ENCODE measurements at regions not wholly inside any gene's neighbourhood (a gene's known extent, or its start where the extent isn't known, plus 50 kb on each side); places are given as distances from the start of the nearest gene placed in this dataset.

GRCh38 chr10:4586776-4587175 lies 239.2 kb upstream of the AKR1E2 start:
- Histone ChIP-seq H3K27ac (no peak overlapping the region), H3K27me3 (replicated peaks) (no peaks in the 10 kb centered on the region), H3K9me3 (replicated peaks) (no peaks in the 10 kb centered on the region), H3K36me3 (no peaks in the 10 kb centered on the region), H3K4me1 (replicated peaks) (no peaks in the 10 kb centered on the region), H3K4me3 (no peak overlapping the region)
- DNase-seq (ENCODE audit: low read depth in 1 of 2, low spot score in 2 of 2): no peak

DNA sequence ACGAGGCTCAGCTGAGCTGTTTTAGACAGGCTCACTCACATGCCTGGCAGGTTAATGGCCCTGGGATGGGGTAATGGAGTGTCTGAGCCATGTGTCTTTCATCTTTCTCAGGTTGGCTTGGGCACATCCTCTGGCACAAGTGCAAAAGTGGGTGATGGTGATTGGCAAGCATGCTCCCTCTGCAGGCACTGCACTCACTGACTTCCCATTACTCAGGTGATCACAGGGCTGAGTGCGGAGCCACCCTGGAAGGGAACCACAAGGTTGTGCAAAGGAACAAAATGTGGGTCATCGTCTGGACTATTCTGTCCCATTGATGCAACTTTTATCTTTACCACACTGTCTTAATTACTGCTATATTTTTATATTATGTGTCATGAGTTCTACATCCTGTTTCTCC lies 244.1 kb upstream of the AKR1E2 start:
- Histone ChIP-seq H3K36me3 (no peaks in the 10 kb centered on the region), H3K27me3 (replicated peaks) (no peaks in the 10 kb centered on the region), H3K9me3 (replicated peaks) (no peaks in the 10 kb centered on the region), H3K27ac (no peak overlapping the region), H3K4me3 (no peak overlapping the region), H3K4me1 (replicated peaks) (no peaks in the 10 kb centered on the region)
- no peak for DNase-seq (ENCODE audit: low read depth in 1 of 2, low spot score in 2 of 2)

- no peaks in the 10 kb centered on the region for H3K4me1 ChIP-seq (replicated peaks)
Measured at GRCh38 chr10:4579844-4580243, 246.2 kb upstream of the AKR1E2 start.

DNA sequence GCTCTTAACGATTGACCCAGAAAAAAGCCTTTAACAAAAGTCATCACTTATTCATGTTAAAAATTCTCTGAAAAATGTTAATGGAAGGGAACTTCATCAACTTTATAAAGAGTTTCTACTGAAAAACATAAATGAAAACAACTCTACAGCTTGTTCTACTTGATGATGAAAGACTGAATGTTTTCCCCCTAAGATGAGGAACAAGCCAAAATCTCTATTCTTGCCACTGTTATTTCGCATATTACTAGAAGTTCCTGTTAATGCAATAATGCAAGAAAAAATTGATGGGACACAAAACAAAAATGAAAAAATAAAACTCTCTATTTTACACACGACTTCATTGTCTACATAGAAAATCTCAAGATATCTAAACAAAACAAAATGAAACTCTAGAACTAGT lies 249.8 kb upstream of the AKR1E2 start:
- no peaks in the 10 kb centered on the region for H3K9me3 ChIP-seq (replicated peaks)
- H3K4me3 ChIP-seq: no peak overlapping the region
- DNase-seq (ENCODE audit: low read depth in 1 of 2, low spot score in 2 of 2): no peak
- H3K27me3 ChIP-seq (replicated peaks): no peaks in the 10 kb centered on the region
- no peak overlapping the region for H3K27ac ChIP-seq
- H3K36me3 ChIP-seq: no peaks in the 10 kb centered on the region
- no peaks in the 10 kb centered on the region for H3K4me1 ChIP-seq (replicated peaks)

More at GRCh38 chr10:4579844-4580243, 246.2 kb upstream of the AKR1E2 start:
- no peaks in the 10 kb centered on the region for H3K36me3 ChIP-seq
- H3K9me3 ChIP-seq (replicated peaks): no peaks in the 10 kb centered on the region
- DNase-seq (ENCODE audit: low read depth in 1 of 2, low spot score in 2 of 2): no peak
- H3K27ac ChIP-seq: no peak overlapping the region
- H3K4me3 ChIP-seq: no peak overlapping the region
- no peaks in the 10 kb centered on the region for H3K27me3 ChIP-seq (replicated peaks)

- H3K4me1 ChIP-seq (replicated peaks): no peaks in the 10 kb centered on the region
- H3K27me3 ChIP-seq (replicated peaks): no peaks in the 10 kb centered on the region
- no peaks in the 10 kb centered on the region for H3K9me3 ChIP-seq (replicated peaks)
- no peak overlapping the region for H3K27ac ChIP-seq
- no peaks in the 10 kb centered on the region for H3K36me3 ChIP-seq
- no peak overlapping the region for H3K4me3 ChIP-seq
- DNase-seq (ENCODE audit: low read depth in 1 of 2, low spot score in 2 of 2): no peak
Measured at GRCh38 chr10:4569151-4569550, 256.9 kb upstream of the AKR1E2 start.

DNA sequence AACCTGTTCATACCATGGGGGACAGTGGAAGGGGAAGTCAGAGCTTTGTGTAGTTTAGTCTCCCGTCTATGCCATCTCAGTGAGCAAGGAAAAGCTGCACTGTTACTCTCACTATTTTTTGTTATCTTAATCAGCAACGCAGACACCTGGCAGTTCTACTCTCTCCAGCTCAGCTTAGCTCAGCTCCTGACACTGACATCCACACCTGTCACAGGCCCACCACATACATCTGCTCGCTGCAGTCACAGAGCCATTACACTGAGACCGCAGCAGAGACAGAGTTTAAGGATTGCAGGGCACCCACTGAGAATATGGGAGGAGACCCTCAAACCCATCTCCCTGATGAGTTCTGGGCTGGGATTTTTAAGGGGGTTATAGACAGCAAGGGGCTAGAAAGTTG lies 257.3 kb upstream of the AKR1E2 start:
- Histone ChIP-seq H3K9me3 (replicated peaks) (no peaks in the 10 kb centered on the region), H3K36me3 (no peaks in the 10 kb centered on the region), H3K27ac (no peak overlapping the region), H3K4me1 (replicated peaks) (no peaks in the 10 kb centered on the region), H3K4me3 (no peak overlapping the region), H3K27me3 (replicated peaks) (no peaks in the 10 kb centered on the region)
- DNase-seq (ENCODE audit: low read depth in 1 of 2, low spot score in 2 of 2): no peak

DNA sequence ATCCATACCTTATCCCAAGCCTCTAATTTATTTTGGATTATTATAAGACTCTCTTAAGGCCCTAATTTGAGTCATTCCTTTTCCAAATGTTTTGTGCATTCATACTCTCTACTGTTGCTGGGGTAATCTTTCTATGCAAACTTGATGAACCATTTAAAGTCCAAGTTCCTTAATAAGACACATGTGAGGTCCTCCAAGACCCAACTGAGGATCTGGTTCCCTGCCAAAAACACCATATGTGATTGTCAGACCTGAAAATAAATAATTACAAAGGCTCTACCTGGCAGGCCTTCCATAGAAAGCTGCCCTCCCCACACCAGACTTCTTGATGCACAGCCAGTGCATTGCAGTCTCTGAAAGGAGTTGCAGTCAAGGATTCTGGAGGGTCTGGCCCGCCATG lies 257.9 kb upstream of the AKR1E2 start:
- Histone ChIP-seq H3K36me3 (no peaks in the 10 kb centered on the region), H3K4me3 (no peak overlapping the region)
- DNase-seq (ENCODE audit: low read depth in 1 of 2, low spot score in 2 of 2): no peak

DNA sequence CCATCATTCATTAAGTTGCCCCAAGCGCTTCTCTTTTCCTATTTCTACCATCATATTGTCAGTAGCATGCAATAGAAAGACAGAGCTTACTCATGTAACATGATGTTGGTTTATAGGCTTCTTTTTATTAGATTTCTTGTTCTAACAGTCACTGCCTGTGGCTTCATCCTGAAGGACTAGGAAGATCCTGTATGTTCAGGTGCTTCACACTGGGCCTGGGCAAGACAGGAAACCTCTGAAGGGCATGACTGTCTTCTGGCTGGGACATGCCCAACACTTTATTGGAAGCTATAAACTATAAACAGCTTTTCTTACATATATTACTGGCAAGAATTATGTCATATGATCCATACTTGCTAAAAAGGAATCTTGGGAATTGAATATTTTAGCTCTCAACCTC lies 258.4 kb upstream of the AKR1E2 start:
- DNase-seq (ENCODE audit: low read depth in 1 of 2, low spot score in 2 of 2): no peak

More for the DNA sequence above, 257.9 kb upstream of the AKR1E2 start:
- H3K27ac ChIP-seq: no peak overlapping the region
- H3K4me1 ChIP-seq (replicated peaks): no peaks in the 10 kb centered on the region
- H3K9me3 ChIP-seq (replicated peaks): no peaks in the 10 kb centered on the region
- no peaks in the 10 kb centered on the region for H3K27me3 ChIP-seq (replicated peaks)

GRCh38 chr10:4566011-4566410 lies 260.0 kb upstream of the AKR1E2 start:
- no peaks in the 10 kb centered on the region for H3K36me3 ChIP-seq
- H3K4me1 ChIP-seq (replicated peaks): no peaks in the 10 kb centered on the region
- DNase-seq (ENCODE audit: low read depth in 1 of 2, low spot score in 2 of 2): no peak
- H3K27me3 ChIP-seq (replicated peaks): no peaks in the 10 kb centered on the region
- H3K4me3 ChIP-seq: no peak overlapping the region
- no peak overlapping the region for H3K27ac ChIP-seq
- no peaks in the 10 kb centered on the region for H3K9me3 ChIP-seq (replicated peaks)

More for the DNA sequence above, 258.4 kb upstream of the AKR1E2 start:
- Histone ChIP-seq H3K4me1 (replicated peaks) (no peaks in the 10 kb centered on the region), H3K36me3 (no peaks in the 10 kb centered on the region), H3K27ac (no peak overlapping the region), H3K9me3 (replicated peaks) (no peaks in the 10 kb centered on the region), H3K4me3 (no peak overlapping the region), H3K27me3 (replicated peaks) (no peaks in the 10 kb centered on the region)

- Histone ChIP-seq H3K4me3 (no peak overlapping the region), H3K36me3 (no peaks in the 10 kb centered on the region), H3K4me1 (replicated peaks) (no peaks in the 10 kb centered on the region), H3K9me3 (replicated peaks) (no peaks in the 10 kb centered on the region), H3K27me3 (replicated peaks) (no peaks in the 10 kb centered on the region), H3K27ac (no peak overlapping the region)
- no peak for DNase-seq (ENCODE audit: low read depth in 1 of 2, low spot score in 2 of 2)
Measured at GRCh38 chr10:4561296-4561695, 264.7 kb upstream of the AKR1E2 start.

DNA sequence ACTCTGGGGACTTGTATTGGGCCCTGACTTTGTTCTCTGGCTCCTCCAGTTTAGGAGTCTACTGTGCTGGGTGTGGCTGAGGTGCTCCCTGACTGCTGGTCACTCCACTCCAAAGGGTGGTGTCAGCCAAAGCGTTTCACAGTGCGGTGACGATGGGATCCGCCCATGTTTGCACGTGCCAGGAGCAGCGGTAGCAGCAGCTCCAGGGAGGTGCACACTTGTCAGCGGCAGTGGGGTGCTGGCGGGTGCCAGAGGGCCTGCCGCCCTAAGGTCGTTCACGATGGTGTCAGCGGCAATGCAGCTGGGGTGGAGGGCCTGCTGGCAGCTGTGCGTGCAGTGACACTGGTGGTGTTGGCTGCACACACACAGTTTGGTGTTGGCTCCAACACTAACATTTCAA lies 268.5 kb upstream of the AKR1E2 start:
- H3K4me1 ChIP-seq (replicated peaks): no peaks in the 10 kb centered on the region
- H3K36me3 ChIP-seq: no peaks in the 10 kb centered on the region
- no peak overlapping the region for H3K27ac ChIP-seq
- no peak for DNase-seq (ENCODE audit: low read depth in 1 of 2, low spot score in 2 of 2)
- H3K9me3 ChIP-seq (replicated peaks): no peaks in the 10 kb centered on the region
- no peaks in the 10 kb centered on the region for H3K27me3 ChIP-seq (replicated peaks)
- H3K4me3 ChIP-seq: no peak overlapping the region

- DNase-seq (ENCODE audit: low read depth in 1 of 2, low spot score in 2 of 2): no peak
- no peaks in the 10 kb centered on the region for H3K9me3 ChIP-seq (replicated peaks)
- no peak overlapping the region for H3K4me3 ChIP-seq
- H3K27me3 ChIP-seq (replicated peaks): no peaks in the 10 kb centered on the region
- H3K4me1 ChIP-seq (replicated peaks): no peaks in the 10 kb centered on the region
- no peaks in the 10 kb centered on the region for H3K36me3 ChIP-seq
- H3K27ac ChIP-seq: no peak overlapping the region
Measured at GRCh38 chr10:4556527-4556926, 269.5 kb upstream of the AKR1E2 start.

- Histone ChIP-seq H3K36me3 (no peaks in the 10 kb centered on the region), H3K27ac (no peak overlapping the region)
Measured at GRCh38 chr10:4555920-4556319, 270.1 kb upstream of the AKR1E2 start.

GRCh38 chr10:4549139-4549653 lies 276.8 kb upstream of the AKR1E2 start:
- Histone ChIP-seq H3K4me1 (replicated peaks) (no peaks in the 10 kb centered on the region), H3K36me3 (no peaks in the 10 kb centered on the region), H3K4me3 (no peak overlapping the region), H3K27me3 (replicated peaks) (no peaks in the 10 kb centered on the region), H3K9me3 (replicated peaks) (no peaks in the 10 kb centered on the region), H3K27ac (no peak overlapping the region)
- no peak for DNase-seq (ENCODE audit: low read depth in 1 of 2, low spot score in 2 of 2)

More at GRCh38 chr10:4555920-4556319, 270.1 kb upstream of the AKR1E2 start:
- DNase-seq (ENCODE audit: low read depth in 1 of 2, low spot score in 2 of 2): no peak
- no peaks in the 10 kb centered on the region for H3K9me3 ChIP-seq (replicated peaks)
- H3K4me3 ChIP-seq: no peak overlapping the region
- no peaks in the 10 kb centered on the region for H3K27me3 ChIP-seq (replicated peaks)
- no peaks in the 10 kb centered on the region for H3K4me1 ChIP-seq (replicated peaks)

DNA sequence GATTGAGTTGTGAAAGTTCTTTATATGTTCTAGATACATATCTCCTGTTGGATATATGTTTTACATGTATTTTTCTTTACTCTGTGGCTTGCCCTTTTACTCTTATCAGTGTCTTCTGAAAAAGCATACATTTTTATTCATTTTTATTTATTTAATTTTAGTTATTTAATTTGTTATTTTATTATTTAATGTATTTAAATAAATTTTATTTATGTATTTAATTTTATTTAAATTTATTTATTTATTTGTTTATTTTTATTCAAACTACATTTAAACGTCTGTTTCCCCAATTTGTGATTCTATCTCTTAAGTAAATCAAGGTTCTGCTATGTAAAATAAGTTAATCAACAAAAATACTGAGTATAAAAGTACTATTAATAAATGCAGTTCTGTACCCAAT lies 279.1 kb upstream of the AKR1E2 start:
- Histone ChIP-seq H3K27me3 (replicated peaks) (no peaks in the 10 kb centered on the region), H3K4me1 (replicated peaks) (no peaks in the 10 kb centered on the region), H3K36me3 (no peaks in the 10 kb centered on the region), H3K27ac (no peak overlapping the region), H3K4me3 (no peak overlapping the region), H3K9me3 (replicated peaks) (no peaks in the 10 kb centered on the region)
- DNase-seq (ENCODE audit: low read depth in 1 of 2, low spot score in 2 of 2): no peak
